ENCODE measurements at regions not wholly inside any gene's neighbourhood (a gene's known extent, or its start where the extent isn't known, plus 50 kb on each side); places are given as distances from the start of the nearest gene placed in this dataset.

GRCh38 chr5:66417781-66418180 is 178.4 kb upstream of the MAST4 start:
- Mint-ChIP-seq H3K36me3 (ENCODE audit: low read depth) (no peaks in the 10 kb centered on the region), H3K4me1 (no peaks in the 10 kb centered on the region), H3K27ac (no peak overlapping the region), H3K27me3 (ENCODE audit: insufficient read depth) (no peaks in the 10 kb centered on the region), H3K4me3 (no peak overlapping the region), H3K9me3 (no peaks in the 10 kb centered on the region)
- no peak overlapping the region for H3K27ac ChIP-seq (ENCODE audit: low read depth, low read length)
- H3K4me3 ChIP-seq (ENCODE audit: low read length) = no peak overlapping the region
- DNase-seq = no peak
- H3K27me3 ChIP-seq (ENCODE audit: control insufficient read depth, insufficient read depth, low read length, poor library complexity, severe bottlenecking) = no peaks in the 10 kb centered on the region
- no peaks in the 10 kb centered on the region for H3K4me1 ChIP-seq (ENCODE audit: control insufficient read depth, insufficient read depth, low read length)
- no peaks in the 10 kb centered on the region for H3K9me3 ChIP-seq (ENCODE audit: control insufficient read depth, low read length)
- WGBS, 2 experiments (ENCODE audit: insufficient coverage in 1 of 2, insufficient read length in 1 of 2) = 92 to 100% methylated on average over 2 of the region's 2 CpGs
- no peak for TF ChIP-seq CTCF (conservative IDR thresholded peaks at IDR 0.05)
- H3K36me3 ChIP-seq (ENCODE audit: control insufficient read depth, insufficient read depth, low read length) = no peaks in the 10 kb centered on the region
- H3K9ac ChIP-seq (ENCODE audit: extremely low read depth, low read length, poor library complexity, severe bottlenecking) = no peak overlapping the region

- no peaks in the 10 kb centered on the region for H3K27me3 Mint-ChIP-seq (ENCODE audit: insufficient read depth)
- no peak for TF ChIP-seq CTCF (conservative IDR thresholded peaks at IDR 0.05)
- H3K4me1 ChIP-seq (ENCODE audit: control insufficient read depth, insufficient read depth, low read length) = no peaks in the 10 kb centered on the region
- H3K4me3 Mint-ChIP-seq = no peak overlapping the region
- no peak overlapping the region for H3K27ac Mint-ChIP-seq
- H3K4me3 ChIP-seq (ENCODE audit: low read length) = no peak overlapping the region
- no peaks in the 10 kb centered on the region for H3K27me3 ChIP-seq (ENCODE audit: control insufficient read depth, insufficient read depth, low read length, poor library complexity, severe bottlenecking)
- H3K36me3 Mint-ChIP-seq (ENCODE audit: low read depth) = no peaks in the 10 kb centered on the region
- WGBS, 2 experiments (ENCODE audit: insufficient coverage in 1 of 2, insufficient read length in 1 of 2) = 89 to 100% methylated on average over 1 to 3 of the region's 3 CpGs
- H3K27ac ChIP-seq (ENCODE audit: low read depth, low read length) = no peak overlapping the region
- no peak overlapping the region for H3K9ac ChIP-seq (ENCODE audit: extremely low read depth, low read length, poor library complexity, severe bottlenecking)
- H3K36me3 ChIP-seq (ENCODE audit: control insufficient read depth, insufficient read depth, low read length) = no peaks in the 10 kb centered on the region
- H3K9me3 ChIP-seq (ENCODE audit: control insufficient read depth, low read length) = peaks cover 9% of the 10 kb centered on the region
- peaks cover 10% of the 10 kb centered on the region for H3K9me3 Mint-ChIP-seq
- no peaks in the 10 kb centered on the region for H3K4me1 Mint-ChIP-seq
- DNase-seq = no peak
Observed at GRCh38 chr5:66423484-66423883, 172.7 kb upstream of the MAST4 start.

- Histone ChIP-seq H3K4me1 (ENCODE audit: control insufficient read depth, insufficient read depth, low read length) (no peaks in the 10 kb centered on the region), H3K4me3 (ENCODE audit: low read length) (no peak overlapping the region), H3K27me3 (ENCODE audit: control insufficient read depth, insufficient read depth, low read length, poor library complexity, severe bottlenecking) (no peaks in the 10 kb centered on the region), H3K27ac (ENCODE audit: low read depth, low read length) (no peak overlapping the region), H3K36me3 (ENCODE audit: control insufficient read depth, insufficient read depth, low read length) (no peaks in the 10 kb centered on the region), H3K9me3 (ENCODE audit: control insufficient read depth, low read length) (peaks cover 9% of the 10 kb centered on the region), H3K9ac (ENCODE audit: extremely low read depth, low read length, poor library complexity, severe bottlenecking) (no peak overlapping the region)
- Mint-ChIP-seq H3K4me3 (no peak overlapping the region), H3K9me3 (peaks cover 10% of the 10 kb centered on the region), H3K27ac (no peak overlapping the region), H3K4me1 (no peaks in the 10 kb centered on the region), H3K36me3 (ENCODE audit: low read depth) (no peaks in the 10 kb centered on the region), H3K27me3 (ENCODE audit: insufficient read depth) (peaks cover 3% of the 10 kb centered on the region)
- TF ChIP-seq CTCF (conservative IDR thresholded peaks at IDR 0.05) = no peak
- WGBS, 2 experiments (ENCODE audit: insufficient coverage in 1 of 2, insufficient read length in 1 of 2) = 85 to 86% methylated on average over 3 to 4 of the region's 4 CpGs
- no peak for DNase-seq
Observed at GRCh38 chr5:66425842-66426241, 170.4 kb upstream of the MAST4 start.

Measured in endodermal cell (in vitro differentiated cells).